Stimulated activated CD4-positive, alpha-beta T cell treated with anti-CD3 and anti-CD28 coated beads, Interleukin-12 subunit alpha, Interleukin-12 subunit beta, amount 100 ng/mL, for 4 hours (primary cell): ENCODE measurements at regions not wholly inside any gene's neighbourhood (a gene's known extent, or its start where the extent isn't known, plus 50 kb on each side); places are given as distances from the start of the nearest gene placed in this dataset.
A peak's percentile ranks its signal among the peaks of the same experiment; 100 is the strongest.
"Not testable (repeated sequence)": the region's sequence is repeated elsewhere in the genome, so short reads cannot be mapped to it uniquely, and the experiment has no call there.

Experiments
- DNase-seq: peaks from one replicate; pipeline ENCODE4 v3.0.0-alpha.2; 2020

DNA sequence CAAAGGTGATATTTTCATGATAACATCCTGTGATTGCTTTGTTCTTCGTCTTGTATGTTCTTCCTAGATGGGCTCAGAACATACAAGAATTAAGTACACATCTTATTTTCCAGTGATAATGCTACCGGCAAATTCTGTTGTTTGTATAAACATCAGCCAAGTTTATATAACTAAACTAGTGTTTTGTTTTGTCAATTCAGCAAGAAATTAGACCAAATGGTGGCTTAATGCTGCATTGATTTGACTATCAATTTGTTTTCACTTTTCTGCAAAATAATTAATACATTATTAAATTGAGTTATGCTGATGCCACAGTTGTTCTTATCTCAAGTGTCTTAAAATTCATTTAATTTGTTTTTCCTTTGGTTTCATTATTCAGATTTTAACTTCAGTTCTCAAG lies 177.7 kb downstream of the OR4F29 start:
- DNase-seq = not testable (repeated sequence)

DNA sequence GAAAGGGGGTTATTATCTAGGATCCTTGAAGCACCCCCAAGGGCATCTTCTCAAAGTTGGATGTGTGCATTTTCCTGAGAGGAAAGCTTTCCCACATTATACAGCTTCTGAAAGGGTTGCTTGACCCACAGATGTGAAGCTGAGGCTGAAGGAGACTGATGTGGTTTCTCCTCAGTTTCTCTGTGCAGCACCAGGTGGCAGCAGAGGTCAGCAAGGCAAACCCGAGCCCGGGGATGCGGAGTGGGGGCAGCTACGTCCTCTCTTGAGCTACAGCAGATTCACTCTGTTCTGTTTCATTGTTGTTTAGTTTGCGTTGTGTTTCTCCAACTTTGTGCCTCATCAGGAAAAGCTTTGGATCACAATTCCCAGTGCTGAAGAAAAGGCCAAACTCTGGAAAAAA lies 183.7 kb downstream of the OR4F29 start:
- peak; percentile 70 for DNase-seq
